Progenitor cell of endocrine pancreas (in vitro differentiated cells): ENCODE measurements at regions not wholly inside any gene's neighbourhood (a gene's known extent, or its start where the extent isn't known, plus 50 kb on each side); places are given as distances from the start of the nearest gene placed in this dataset.
A peak's percentile ranks its signal among the peaks of the same experiment; 100 is the strongest.
"Not testable (repeated sequence)": the region's sequence is repeated elsewhere in the genome, so short reads cannot be mapped to it uniquely, and the experiment has no call there.

Experiments used
- DNase-seq: peaks from one replicate; pipeline ENCODE4 v3.0.0; 2021; ENCODE audit warnings: low spot score; ENCODE audit not compliant: unreplicated experiment
- H3K27ac Mint-ChIP-seq: 2 replicates; pipeline ENCODE4 v1.8.0; 2021; ENCODE audit warnings: mild to moderate bottlenecking, moderate library complexity, mixed read lengths
- H3K27me3 Mint-ChIP-seq: 2 replicates; pipeline ENCODE4 v1.8.0; 2021; ENCODE audit warnings: mixed read lengths
- H3K36me3 Mint-ChIP-seq: 2 replicates; pipeline ENCODE4 v1.8.0; 2022; ENCODE audit warnings: mixed read lengths; ENCODE audit not compliant: insufficient read depth
- H3K4me1 Mint-ChIP-seq: 2 replicates; pipeline ENCODE4 v1.8.0; 2021; ENCODE audit warnings: low read depth, mixed read lengths
- H3K4me3 Mint-ChIP-seq: 2 replicates; pipeline ENCODE4 v1.8.0; 2021; ENCODE audit warnings: low read depth, mild to moderate bottlenecking, moderate library complexity, mixed read lengths
- H3K9me3 Mint-ChIP-seq: 2 replicates; pipeline ENCODE4 v1.8.0; 2021; ENCODE audit warnings: low read depth, mixed read lengths
- TF ChIP-seq, protein P1 (sequence below): fragments of 200-600 bp; sonication (generic); IDR thresholded peaks from one replicate; pipeline ENCODE4 v1.5.0; 2021; ENCODE audit warnings: antibody characterized with exemption, mild to moderate bottlenecking; ENCODE audit not compliant: unreplicated experiment

DNA sequence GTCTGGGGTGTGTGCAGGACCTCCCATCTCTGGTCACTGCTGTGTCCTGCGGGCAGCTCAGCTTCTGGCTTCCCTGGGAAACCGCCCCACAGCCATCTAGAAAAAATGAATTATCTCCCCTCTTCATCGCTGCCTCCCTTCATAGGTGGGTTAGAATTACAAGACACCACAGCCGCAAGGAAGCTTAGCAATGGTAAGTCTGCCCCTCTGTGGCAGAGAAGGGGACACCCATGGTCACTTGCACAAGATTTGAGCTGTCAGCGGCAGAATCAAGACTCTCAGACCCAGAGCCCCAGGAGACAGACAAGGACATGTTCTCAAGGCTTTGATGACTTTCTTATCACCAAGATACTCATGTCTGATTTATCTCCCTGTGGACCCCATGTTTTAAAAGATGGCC lies 110.8 kb upstream of the PABPC3 start:
- H3K9me3 Mint-ChIP-seq, result no peaks in the 10 kb centered on the region
- no peak overlapping the region for H3K4me3 Mint-ChIP-seq
- no peaks in the 10 kb centered on the region for H3K36me3 Mint-ChIP-seq
- no peaks in the 10 kb centered on the region for H3K4me1 Mint-ChIP-seq
- no peak for DNase-seq
- peaks cover 50% of the 10 kb centered on the region for H3K27me3 Mint-ChIP-seq
- no peak overlapping the region for H3K27ac Mint-ChIP-seq
- TF ChIP-seq, protein P1, sequence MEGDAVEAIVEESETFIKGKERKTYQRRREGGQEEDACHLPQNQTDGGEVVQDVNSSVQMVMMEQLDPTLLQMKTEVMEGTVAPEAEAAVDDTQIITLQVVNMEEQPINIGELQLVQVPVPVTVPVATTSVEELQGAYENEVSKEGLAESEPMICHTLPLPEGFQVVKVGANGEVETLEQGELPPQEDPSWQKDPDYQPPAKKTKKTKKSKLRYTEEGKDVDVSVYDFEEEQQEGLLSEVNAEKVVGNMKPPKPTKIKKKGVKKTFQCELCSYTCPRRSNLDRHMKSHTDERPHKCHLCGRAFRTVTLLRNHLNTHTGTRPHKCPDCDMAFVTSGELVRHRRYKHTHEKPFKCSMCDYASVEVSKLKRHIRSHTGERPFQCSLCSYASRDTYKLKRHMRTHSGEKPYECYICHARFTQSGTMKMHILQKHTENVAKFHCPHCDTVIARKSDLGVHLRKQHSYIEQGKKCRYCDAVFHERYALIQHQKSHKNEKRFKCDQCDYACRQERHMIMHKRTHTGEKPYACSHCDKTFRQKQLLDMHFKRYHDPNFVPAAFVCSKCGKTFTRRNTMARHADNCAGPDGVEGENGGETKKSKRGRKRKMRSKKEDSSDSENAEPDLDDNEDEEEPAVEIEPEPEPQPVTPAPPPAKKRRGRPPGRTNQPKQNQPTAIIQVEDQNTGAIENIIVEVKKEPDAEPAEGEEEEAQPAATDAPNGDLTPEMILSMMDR, result peak; percentile 30

DNA sequence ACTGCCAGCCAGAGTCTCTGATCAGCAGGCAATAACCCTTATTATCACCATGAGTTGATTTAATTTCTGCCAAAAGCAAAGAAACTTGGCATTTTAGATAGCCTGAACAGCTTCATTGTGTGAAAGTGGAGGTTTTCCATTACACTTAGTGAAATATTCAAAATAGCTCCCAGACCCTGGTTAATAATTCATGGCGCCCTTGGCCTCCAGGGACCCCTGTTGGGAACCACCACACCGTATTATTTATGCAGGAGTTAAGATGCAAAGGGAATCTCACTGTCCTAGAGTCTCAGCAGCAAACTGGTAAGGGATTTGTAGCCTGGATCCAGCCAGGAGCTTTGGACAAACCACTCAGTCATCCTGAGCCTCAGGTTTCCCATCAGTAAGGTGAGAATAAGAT lies 110.0 kb upstream of the PABPC3 start:
- H3K9me3 Mint-ChIP-seq, result no peaks in the 10 kb centered on the region
- TF ChIP-seq, protein P1, result no peak
- no peak for DNase-seq
- no peak overlapping the region for H3K4me3 Mint-ChIP-seq
- H3K36me3 Mint-ChIP-seq, result no peaks in the 10 kb centered on the region
- no peaks in the 10 kb centered on the region for H3K4me1 Mint-ChIP-seq
- H3K27ac Mint-ChIP-seq, result no peak overlapping the region
- H3K27me3 Mint-ChIP-seq, result peaks cover 49% of the 10 kb centered on the region

- Mint-ChIP-seq H3K4me1 (no peaks in the 10 kb centered on the region), H3K9me3 (peaks cover 4% of the 10 kb centered on the region), H3K27me3 (peaks cover 53% of the 10 kb centered on the region), H3K27ac (no peak overlapping the region), H3K4me3 (no peak overlapping the region), H3K36me3 (no peaks in the 10 kb centered on the region)
- no peak for DNase-seq
- TF ChIP-seq, protein P1, result no peak
Observed at GRCh38 chr13:24986826-24987225, 109.1 kb upstream of the PABPC3 start.

- H3K4me1 Mint-ChIP-seq, H3K4me3 Mint-ChIP-seq, H3K9me3 Mint-ChIP-seq, H3K27ac Mint-ChIP-seq, H3K36me3 Mint-ChIP-seq, DNase-seq: not testable (repeated sequence)
- H3K27me3 Mint-ChIP-seq, result peaks cover 40% of the 10 kb centered on the region
Observed at GRCh38 chr13:24989959-24990358, 106.0 kb upstream of the PABPC3 start.

DNA sequence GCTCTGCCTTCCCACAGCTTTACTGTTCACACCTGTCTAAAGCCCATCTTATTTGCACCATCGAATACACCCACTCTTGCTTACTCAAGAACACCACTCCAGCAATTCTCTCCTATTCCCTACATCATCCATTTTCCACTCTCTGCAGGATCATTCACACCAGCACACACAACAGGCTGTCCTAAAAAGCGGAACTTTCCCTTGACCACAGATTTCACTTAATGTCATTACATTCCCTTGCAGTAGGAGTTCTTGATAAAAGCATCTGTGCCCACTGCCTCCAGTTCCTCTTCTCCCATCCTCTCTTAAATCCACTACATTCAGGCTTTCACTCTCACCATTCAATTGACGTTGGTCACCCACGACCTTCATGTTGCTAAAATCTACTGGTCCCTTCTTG lies 103.0 kb upstream of the PABPC3 start:
- H3K4me1 Mint-ChIP-seq, H3K36me3 Mint-ChIP-seq, H3K27ac Mint-ChIP-seq, DNase-seq, H3K4me3 Mint-ChIP-seq, H3K9me3 Mint-ChIP-seq: not testable (repeated sequence)
- peaks cover 26% of the 10 kb centered on the region for H3K27me3 Mint-ChIP-seq

DNA sequence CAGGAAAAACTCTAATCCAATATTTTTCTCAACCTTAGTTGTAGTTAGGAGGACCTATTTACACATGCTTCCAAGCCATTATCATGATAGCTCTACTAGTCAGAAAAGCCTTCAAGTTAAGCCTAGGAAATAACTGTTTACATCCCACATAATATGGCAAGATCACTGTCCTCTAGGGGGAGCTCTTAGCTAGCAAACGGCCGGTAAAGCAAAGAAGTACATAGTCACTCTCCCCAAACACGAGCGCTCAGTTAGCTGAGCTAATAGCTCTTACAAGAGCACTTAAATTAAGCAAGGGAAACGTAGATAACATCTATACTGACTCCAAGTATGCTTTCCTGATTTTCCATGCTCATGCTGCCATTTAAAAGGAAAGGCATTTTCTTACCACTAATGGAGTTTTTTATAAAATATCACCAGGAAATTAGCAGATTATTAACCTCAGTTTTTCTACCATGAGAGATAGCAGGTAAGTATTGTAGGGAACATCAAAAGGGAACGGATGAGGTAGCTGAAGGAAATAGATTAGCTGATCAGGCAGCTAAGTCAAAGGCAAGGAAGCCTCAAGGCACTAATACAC lies 100.6 kb upstream of the PABPC3 start:
- Mint-ChIP-seq H3K4me3 (no peak overlapping the region), H3K27me3 (peaks cover 15% of the 10 kb centered on the region)
- DNase-seq, result peak; percentile 41

More for the DNA sequence above, 100.6 kb upstream of the PABPC3 start:
- no peaks in the 10 kb centered on the region for H3K36me3 Mint-ChIP-seq
- H3K27ac Mint-ChIP-seq, result no peak overlapping the region
- TF ChIP-seq, protein P1, result peak; percentile 91
- H3K9me3 Mint-ChIP-seq, result peaks cover 4% of the 10 kb centered on the region
- peaks cover 2% of the 10 kb centered on the region for H3K4me1 Mint-ChIP-seq
